ENCODE measurements at regions not wholly inside any gene's neighbourhood (a gene's known extent, or its start where the extent isn't known, plus 50 kb on each side); places are given as distances from the start of the nearest gene placed in this dataset.

- TF ChIP-seq EZH2 (IDR thresholded peaks at IDR 0.05; ENCODE audit: low read depth, unreplicated experiment), result no peak
- TF ChIP-seq CTCF (conservative IDR thresholded peaks at IDR 0.05; ENCODE audit: low read depth in 2 of 2), result no peak
- no peak for TF ChIP-seq POLR2AphosphoS5 (IDR thresholded peaks at IDR 0.05; ENCODE audit: low read depth)
- no peak for TF ChIP-seq JUNB (IDR thresholded peaks at IDR 0.05; ENCODE audit: unreplicated experiment)
- TF ChIP-seq CREB1 (CRISPR knock-in tag; IDR thresholded peaks at IDR 0.05; ENCODE audit: low read depth), result no peak
- TF ChIP-seq EZH2phosphoT487 (IDR thresholded peaks at IDR 0.05; ENCODE audit: unreplicated experiment), result no peak
- TF ChIP-seq, protein P1, sequence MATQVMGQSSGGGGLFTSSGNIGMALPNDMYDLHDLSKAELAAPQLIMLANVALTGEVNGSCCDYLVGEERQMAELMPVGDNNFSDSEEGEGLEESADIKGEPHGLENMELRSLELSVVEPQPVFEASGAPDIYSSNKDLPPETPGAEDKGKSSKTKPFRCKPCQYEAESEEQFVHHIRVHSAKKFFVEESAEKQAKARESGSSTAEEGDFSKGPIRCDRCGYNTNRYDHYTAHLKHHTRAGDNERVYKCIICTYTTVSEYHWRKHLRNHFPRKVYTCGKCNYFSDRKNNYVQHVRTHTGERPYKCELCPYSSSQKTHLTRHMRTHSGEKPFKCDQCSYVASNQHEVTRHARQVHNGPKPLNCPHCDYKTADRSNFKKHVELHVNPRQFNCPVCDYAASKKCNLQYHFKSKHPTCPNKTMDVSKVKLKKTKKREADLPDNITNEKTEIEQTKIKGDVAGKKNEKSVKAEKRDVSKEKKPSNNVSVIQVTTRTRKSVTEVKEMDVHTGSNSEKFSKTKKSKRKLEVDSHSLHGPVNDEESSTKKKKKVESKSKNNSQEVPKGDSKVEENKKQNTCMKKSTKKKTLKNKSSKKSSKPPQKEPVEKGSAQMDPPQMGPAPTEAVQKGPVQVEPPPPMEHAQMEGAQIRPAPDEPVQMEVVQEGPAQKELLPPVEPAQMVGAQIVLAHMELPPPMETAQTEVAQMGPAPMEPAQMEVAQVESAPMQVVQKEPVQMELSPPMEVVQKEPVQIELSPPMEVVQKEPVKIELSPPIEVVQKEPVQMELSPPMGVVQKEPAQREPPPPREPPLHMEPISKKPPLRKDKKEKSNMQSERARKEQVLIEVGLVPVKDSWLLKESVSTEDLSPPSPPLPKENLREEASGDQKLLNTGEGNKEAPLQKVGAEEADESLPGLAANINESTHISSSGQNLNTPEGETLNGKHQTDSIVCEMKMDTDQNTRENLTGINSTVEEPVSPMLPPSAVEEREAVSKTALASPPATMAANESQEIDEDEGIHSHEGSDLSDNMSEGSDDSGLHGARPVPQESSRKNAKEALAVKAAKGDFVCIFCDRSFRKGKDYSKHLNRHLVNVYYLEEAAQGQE (IDR thresholded peaks at IDR 0.05; ENCODE audit: unreplicated experiment), result no peak
Measured at GRCh38 chr2:189273734-189274133, 94.2 kb upstream of the COL5A2 start.

Measured in GM23338 (cell line).